CD14-positive monocyte (primary cell): ENCODE measurements at regions not wholly inside any gene's neighbourhood (a gene's known extent, or its start where the extent isn't known, plus 50 kb on each side); places are given as distances from the start of the nearest gene placed in this dataset.
"Not testable (repeated sequence)": the region's sequence is repeated elsewhere in the genome, so short reads cannot be mapped to it uniquely, and the experiment has no call there.

ENCODE experiments used
- DNase-seq, 3 donors: peaks; one replicate each; pipeline ENCODE4 v3.0.0-alpha.2; 2011 to 2022
- H2AFZ ChIP-seq: 2 replicates; pipeline ENCODE4 v1.6.0; 2012; ENCODE audit warnings: mild to moderate bottlenecking, low read depth, low read length, inconsistent platforms; ENCODE audit not compliant: insufficient read depth, poor library complexity, severe bottlenecking
- H3K27ac ChIP-seq, 2 donors: 1 replicate in 1 of 2; 2 replicates in 1 of 2; pipeline ENCODE4 v1.5.1; 2012 to 2013; ENCODE audit warnings: low read length in 2 of 2, control low read depth in 1 of 2, inconsistent platforms in 1 of 2, low read depth in 1 of 2, mild to moderate bottlenecking in 1 of 2
- H3K27me3 ChIP-seq, 2 donors: one replicate each; pipeline versions ENCODE4 v1.6.0 to v1.6.1; 2011 to 2013; ENCODE audit warnings: low read length in 2 of 2; ENCODE audit not compliant: control insufficient read depth in 2 of 2, insufficient read depth in 2 of 2
- H3K36me3 ChIP-seq, 2 donors: replicated peaks in 1 of 2; 1 replicate in 1 of 2; 2 replicates in 1 of 2; pipeline versions ENCODE4 v1.5.1 to v1.6.1; 2012 to 2013; ENCODE audit warnings: low read length in 2 of 2, control low read depth in 1 of 2, inconsistent platforms in 1 of 2, mild to moderate bottlenecking in 1 of 2; ENCODE audit not compliant: insufficient read depth in 2 of 2, control insufficient read depth in 1 of 2
- H3K4me1 ChIP-seq, 2 donors: 1 replicate in 1 of 2; 2 replicates in 1 of 2; pipeline versions ENCODE4 v1.5.1 to v1.6.1; 2012 to 2013; ENCODE audit warnings: low read length in 2 of 2, control low read depth in 1 of 2, inconsistent platforms in 1 of 2, mild to moderate bottlenecking in 1 of 2, moderate library complexity in 1 of 2; ENCODE audit not compliant: insufficient read depth in 2 of 2, control insufficient read depth in 1 of 2
- H3K4me2 ChIP-seq: replicated peaks from 2 replicates; pipeline ENCODE3; 2012; ENCODE audit warnings: low read length, moderate library complexity, mild to moderate bottlenecking; ENCODE audit not compliant: poor library complexity, severe bottlenecking; ENCODE audit errors: extremely low read depth
- H3K4me3 ChIP-seq, 3 experiments: fragments of 200-600 bp in 1 of 3; sonication (generic) in 1 of 3; replicated peaks in 1 of 3; 1 replicate in 2 of 3; 2 replicates in 1 of 3; pipeline ENCODE4 v1.5.1; 2011 to 2013; ENCODE audit warnings: low read length in 3 of 3, mild to moderate bottlenecking in 3 of 3, control low read depth in 2 of 3, low read depth in 2 of 3, inconsistent platforms in 1 of 3, moderate library complexity in 1 of 3
- H3K79me2 ChIP-seq: 2 replicates; pipeline ENCODE4 v1.6.0; 2012; ENCODE audit warnings: mild to moderate bottlenecking, control low read depth, inconsistent platforms, low read length, moderate library complexity; ENCODE audit not compliant: insufficient read depth
- H3K9ac ChIP-seq: 2 replicates; pipeline ENCODE4 v1.6.0; 2017; ENCODE audit warnings: low read length, mild to moderate bottlenecking; ENCODE audit not compliant: insufficient read depth, poor library complexity, severe bottlenecking
- H3K9me3 ChIP-seq, 2 donors: replicated peaks in 1 of 2; 1 replicate in 1 of 2; 2 replicates in 1 of 2; pipeline versions ENCODE4 v1.5.1 to v1.6.1; 2012 to 2013; ENCODE audit warnings: low read length in 2 of 2, control low read depth in 1 of 2; ENCODE audit not compliant: control insufficient read depth in 1 of 2, insufficient read depth in 1 of 2
- H4K20me1 ChIP-seq: 2 replicates; pipeline ENCODE4 v1.6.0; 2012; ENCODE audit warnings: mild to moderate bottlenecking, low read length, control low read depth, moderate library complexity; ENCODE audit not compliant: insufficient read depth
- H3K27ac Mint-ChIP-seq, 7 donors: one replicate each; pipeline ENCODE4 v1.8.0; 2020; ENCODE audit warnings: mild to moderate bottlenecking in 7 of 7, mixed read lengths in 7 of 7, moderate library complexity in 6 of 7, inconsistent platforms in 2 of 7
- H3K27me3 Mint-ChIP-seq, 3 donors: one replicate each; pipeline ENCODE4 v1.8.0; 2021 to 2022; ENCODE audit warnings: low read depth in 3 of 3, mild to moderate bottlenecking in 3 of 3, mixed read lengths in 3 of 3, moderate library complexity in 3 of 3, inconsistent platforms in 1 of 3
- H3K36me3 Mint-ChIP-seq, 2 donors: one replicate each; pipeline ENCODE4 v1.8.0; 2020; ENCODE audit warnings: mixed read lengths in 2 of 2, inconsistent platforms in 1 of 2, mild to moderate bottlenecking in 1 of 2
- H3K4me1 Mint-ChIP-seq: one replicate; pipeline ENCODE4 v1.8.0; 2020; ENCODE audit warnings: mild to moderate bottlenecking, mixed read lengths
- H3K4me3 Mint-ChIP-seq, 2 donors: one replicate each; pipeline ENCODE4 v1.8.0; 2020; ENCODE audit warnings: mild to moderate bottlenecking in 2 of 2, mixed read lengths in 2 of 2, moderate library complexity in 1 of 2
- H3K9me3 Mint-ChIP-seq, 7 donors: one replicate each; pipeline ENCODE4 v1.8.0; 2020 to 2022; ENCODE audit warnings: mixed read lengths in 7 of 7, mild to moderate bottlenecking in 6 of 7, moderate library complexity in 6 of 7, inconsistent platforms in 2 of 7
- WGBS: methylation state at CpG from one replicate; pipeline ENCODE4 v1.1.5; 2013; ENCODE audit warnings: missing lambda C conversion rate; ENCODE audit not compliant: insufficient coverage; 5-methylcytosine and 5-hydroxymethylcytosine counted together
- intact Hi-C, 2 donors: fragments of 100-400 bp; cut with micrococcal nuclease; formaldehyde crosslinking; loops; one replicate each; pipeline versions ENCODE4 v1.15.0 to v1.15.1; 2023
- TF ChIP-seq, protein P1 (sequence below): fragments of 200-600 bp; IDR thresholded peaks from one replicate; pipeline ENCODE4 v1.8.0; 2022; ENCODE audit warnings: antibody characterized with exemption, mild to moderate bottlenecking

- H3K27ac Mint-ChIP-seq = no peak overlapping the region
- DNase-seq = no peak
- no peak overlapping the region for H3K4me2 ChIP-seq
- H3K4me3 ChIP-seq = no peak overlapping the region
- no CpG with 5 or more reads among the region's 1 CpG for WGBS
- TF ChIP-seq, protein P1, sequence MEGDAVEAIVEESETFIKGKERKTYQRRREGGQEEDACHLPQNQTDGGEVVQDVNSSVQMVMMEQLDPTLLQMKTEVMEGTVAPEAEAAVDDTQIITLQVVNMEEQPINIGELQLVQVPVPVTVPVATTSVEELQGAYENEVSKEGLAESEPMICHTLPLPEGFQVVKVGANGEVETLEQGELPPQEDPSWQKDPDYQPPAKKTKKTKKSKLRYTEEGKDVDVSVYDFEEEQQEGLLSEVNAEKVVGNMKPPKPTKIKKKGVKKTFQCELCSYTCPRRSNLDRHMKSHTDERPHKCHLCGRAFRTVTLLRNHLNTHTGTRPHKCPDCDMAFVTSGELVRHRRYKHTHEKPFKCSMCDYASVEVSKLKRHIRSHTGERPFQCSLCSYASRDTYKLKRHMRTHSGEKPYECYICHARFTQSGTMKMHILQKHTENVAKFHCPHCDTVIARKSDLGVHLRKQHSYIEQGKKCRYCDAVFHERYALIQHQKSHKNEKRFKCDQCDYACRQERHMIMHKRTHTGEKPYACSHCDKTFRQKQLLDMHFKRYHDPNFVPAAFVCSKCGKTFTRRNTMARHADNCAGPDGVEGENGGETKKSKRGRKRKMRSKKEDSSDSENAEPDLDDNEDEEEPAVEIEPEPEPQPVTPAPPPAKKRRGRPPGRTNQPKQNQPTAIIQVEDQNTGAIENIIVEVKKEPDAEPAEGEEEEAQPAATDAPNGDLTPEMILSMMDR = no peak
- H3K27me3 ChIP-seq = no peaks in the 10 kb centered on the region
- H3K9me3 Mint-ChIP-seq = peaks cover 0 to 4% (median 0%) of the 10 kb centered on the region in 7 donors
- H3K36me3 ChIP-seq = no peaks in the 10 kb centered on the region
- H3K27ac ChIP-seq = no peak overlapping the region
- no peak overlapping the region for H3K9ac ChIP-seq
- no peaks in the 10 kb centered on the region for H3K79me2 ChIP-seq
- H3K4me1 ChIP-seq = no peaks in the 10 kb centered on the region
- H3K9me3 ChIP-seq = no peaks in the 10 kb centered on the region
- H2AFZ ChIP-seq = no peak overlapping the region
- H3K4me1 Mint-ChIP-seq = no peaks in the 10 kb centered on the region
- intact Hi-C loops = no loop called here
- no peak overlapping the region for H3K4me3 Mint-ChIP-seq
- H3K36me3 Mint-ChIP-seq = no peaks in the 10 kb centered on the region
- H3K27me3 Mint-ChIP-seq = peaks cover 0 to 13% (median 0%) of the 10 kb centered on the region in 3 donors
- H4K20me1 ChIP-seq = no peaks in the 10 kb centered on the region
Measured at GRCh38 chr17:70750983-70751382, 581.7 kb downstream of the KCNJ2 start.

DNA sequence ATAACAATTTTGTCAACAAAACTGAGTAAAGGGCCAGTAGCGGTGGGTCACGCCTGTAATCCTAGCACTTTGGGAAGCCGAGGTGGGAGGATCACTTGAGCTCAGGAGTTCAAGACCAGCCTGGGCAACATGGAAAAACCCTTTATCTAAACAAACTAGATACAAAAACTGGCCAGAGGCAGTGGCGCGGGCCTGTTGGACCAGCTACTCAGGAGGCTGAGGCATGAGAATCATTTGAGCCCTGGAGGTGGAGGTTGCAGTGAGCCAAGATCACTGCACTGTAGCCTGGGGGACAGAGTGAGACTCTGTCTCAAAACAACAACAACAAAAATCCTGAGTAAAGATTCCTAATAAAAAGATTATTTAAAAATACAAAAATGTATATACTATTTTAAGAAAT lies 583.1 kb downstream of the KCNJ2 start:
- H3K36me3 ChIP-seq, H3K27me3 ChIP-seq, H3K27ac Mint-ChIP-seq, H3K9me3 ChIP-seq, H3K4me3 ChIP-seq, H3K4me1 ChIP-seq, H3K36me3 Mint-ChIP-seq, H3K9ac ChIP-seq, H3K9me3 Mint-ChIP-seq, H3K79me2 ChIP-seq, DNase-seq, H4K20me1 ChIP-seq, H3K4me3 Mint-ChIP-seq, H2AFZ ChIP-seq, H3K27ac ChIP-seq, H3K4me1 Mint-ChIP-seq, H3K4me2 ChIP-seq, intact Hi-C loops: not testable (repeated sequence)
- 100% methylated on average over 1 of the region's 5 CpGs for WGBS
- H3K27me3 Mint-ChIP-seq = peaks cover 0 to 10% (median 0%) of the 10 kb centered on the region in 3 donors
